ENCODE measurements at regions not wholly inside any gene's neighbourhood (a gene's known extent, or its start where the extent isn't known, plus 50 kb on each side); places are given as distances from the start of the nearest gene placed in this dataset.
"Not testable (repeated sequence)": the region's sequence is repeated elsewhere in the genome, so short reads cannot be mapped to it uniquely, and the experiment has no call there.

GRCh38 chr1:211890091-211890995 lies 59.8 kb upstream of the LPGAT1 start:
- DNase-seq (ENCODE audit: low spot score): not testable (repeated sequence)

GRCh38 chr1:211889307-211890090 lies 58.9 kb upstream of the LPGAT1 start:
- DNase-seq (ENCODE audit: low spot score): not testable (repeated sequence)

GRCh38 chr1:211886551-211886950 lies 56.0 kb upstream of the LPGAT1 start:
- no peak for DNase-seq (ENCODE audit: low spot score)

GRCh38 chr1:211885747-211886522 lies 55.4 kb upstream of the LPGAT1 start:
- peak; percentile 39 for DNase-seq (ENCODE audit: low spot score)

GRCh38 chr1:211882381-211883004 lies 51.9 kb upstream of the LPGAT1 start:
- no peak for DNase-seq (ENCODE audit: low spot score)
